NCI-H2107 (cell line): ENCODE measurements at regions not wholly inside any gene's neighbourhood (a gene's known extent, or its start where the extent isn't known, plus 50 kb on each side); places are given as distances from the start of the nearest gene placed in this dataset.
"Not testable (repeated sequence)": the region's sequence is repeated elsewhere in the genome, so short reads cannot be mapped to it uniquely, and the experiment has no call there.

Source experiments
- DNase-seq: peaks from one replicate; lab custom pipeline; 2025; lab: John Stamatoyannopoulos, UW

DNA sequence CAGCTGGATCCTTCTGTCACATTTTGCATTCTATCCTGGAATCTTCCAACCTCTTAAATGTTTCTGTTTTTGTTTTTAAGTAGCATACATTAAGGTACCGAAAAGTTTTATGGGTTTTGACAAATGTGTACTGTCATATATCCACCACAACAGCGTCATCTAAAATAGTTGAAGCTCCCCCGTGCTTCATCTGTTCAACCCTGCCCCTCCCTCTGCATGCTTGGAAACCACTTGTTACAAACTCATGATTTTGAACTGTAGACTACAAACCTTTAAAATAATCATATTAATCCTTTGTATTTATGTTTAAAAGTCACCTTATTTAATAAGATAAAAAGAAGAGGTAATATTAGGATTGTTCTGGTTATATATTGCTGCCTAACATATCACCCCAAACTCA, 182.8 kb upstream of the SMIM30 start:
- no peak for DNase-seq

DNA sequence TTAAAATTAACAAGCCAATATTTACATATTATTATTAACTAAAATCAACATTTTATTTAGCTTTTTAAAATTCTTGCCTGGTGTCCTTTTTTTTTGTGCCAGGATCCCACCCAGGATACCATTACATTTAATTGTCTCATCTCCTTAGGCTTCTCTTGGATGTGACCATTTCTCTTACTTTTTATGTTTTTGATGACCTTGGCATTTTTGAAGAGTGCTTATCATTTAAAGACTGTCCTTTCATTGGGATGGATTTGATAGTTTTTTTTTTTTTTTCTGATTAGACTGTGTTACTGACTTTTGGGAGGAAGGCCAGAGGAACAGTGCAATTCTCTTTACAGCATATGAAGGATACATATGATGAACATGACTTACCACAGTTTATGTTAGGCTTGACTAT, 181.4 kb upstream of the SMIM30 start:
- no peak for DNase-seq

DNA sequence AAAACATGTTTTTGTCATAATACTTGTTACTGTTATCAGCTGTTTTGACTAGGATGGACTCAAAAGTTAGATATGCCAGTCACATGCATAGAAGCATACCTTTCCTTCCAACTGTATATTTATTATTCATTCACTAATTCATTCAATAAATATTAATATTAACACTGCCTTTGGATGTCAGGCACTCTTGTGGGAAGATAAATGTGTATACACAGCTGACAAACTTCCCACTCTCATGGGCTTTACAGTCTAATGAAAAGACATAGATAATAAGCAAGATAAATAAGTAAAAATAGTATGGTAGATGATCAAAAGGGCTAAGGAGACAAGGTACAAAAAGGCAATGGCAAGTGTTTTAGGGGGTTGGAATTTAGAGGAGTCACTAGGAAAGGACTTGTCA, 180.1 kb upstream of the SMIM30 start:
- no peak for DNase-seq

DNA sequence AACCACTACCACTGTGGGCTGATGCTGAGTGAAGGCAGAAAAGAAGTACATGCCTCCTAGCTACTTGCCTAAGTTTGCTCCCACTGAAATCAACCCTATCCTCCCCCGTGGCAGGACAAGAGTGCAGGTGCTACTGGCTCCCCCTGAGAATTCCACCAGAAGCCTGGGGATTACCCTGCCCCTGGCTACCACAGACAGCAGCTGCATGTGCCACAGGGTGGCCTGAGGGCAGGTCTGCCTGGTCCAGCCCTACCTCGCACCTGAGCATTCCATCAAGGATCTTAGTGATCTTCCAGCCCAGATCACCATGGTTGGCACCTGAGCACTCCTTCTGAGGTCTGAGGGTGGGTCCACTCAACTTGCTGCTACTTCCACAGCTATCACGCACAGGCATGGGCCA, 176.4 kb upstream of the SMIM30 start:
- DNase-seq: no peak

DNA sequence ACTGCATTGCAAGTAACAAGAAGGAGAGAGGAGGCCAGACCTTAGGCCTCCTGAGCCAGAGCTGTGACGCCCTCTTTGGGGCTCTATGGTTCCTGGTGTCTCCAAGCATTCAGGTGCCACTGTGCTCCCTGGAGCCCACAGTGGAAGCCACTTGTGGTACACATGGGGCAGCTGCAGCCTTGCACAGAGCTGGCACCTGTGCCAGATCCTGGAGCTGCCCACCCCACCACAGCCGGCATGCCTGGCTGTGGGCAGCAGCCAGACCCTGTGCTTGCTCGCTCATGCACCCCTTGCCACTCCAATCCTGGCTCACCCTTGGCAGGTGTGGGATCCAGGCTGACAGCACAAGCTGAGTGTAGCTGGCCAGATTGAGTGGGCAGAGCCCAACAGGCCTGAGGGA, 173.8 kb upstream of the SMIM30 start:
- DNase-seq: no peak

DNA sequence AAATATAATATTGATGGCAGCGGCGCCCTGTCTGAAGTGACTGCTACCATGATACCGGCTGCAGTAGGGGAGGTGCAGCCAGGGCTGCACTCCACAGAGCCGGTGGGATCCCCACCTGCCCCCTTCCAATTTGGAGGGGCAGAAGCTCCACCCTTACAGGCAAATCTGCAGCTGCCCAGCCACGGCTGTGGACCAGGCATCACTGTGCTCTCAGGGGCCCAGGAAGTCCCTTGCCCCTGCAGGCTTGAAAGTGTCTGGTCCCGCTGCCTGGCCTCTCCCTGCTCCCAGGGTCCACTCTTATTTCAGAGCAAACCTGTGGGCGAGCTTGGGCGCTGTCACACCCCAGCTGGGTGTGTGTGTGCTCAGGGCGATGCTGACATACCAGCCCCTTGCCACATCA, 172.7 kb upstream of the SMIM30 start:
- no peak for DNase-seq

DNA sequence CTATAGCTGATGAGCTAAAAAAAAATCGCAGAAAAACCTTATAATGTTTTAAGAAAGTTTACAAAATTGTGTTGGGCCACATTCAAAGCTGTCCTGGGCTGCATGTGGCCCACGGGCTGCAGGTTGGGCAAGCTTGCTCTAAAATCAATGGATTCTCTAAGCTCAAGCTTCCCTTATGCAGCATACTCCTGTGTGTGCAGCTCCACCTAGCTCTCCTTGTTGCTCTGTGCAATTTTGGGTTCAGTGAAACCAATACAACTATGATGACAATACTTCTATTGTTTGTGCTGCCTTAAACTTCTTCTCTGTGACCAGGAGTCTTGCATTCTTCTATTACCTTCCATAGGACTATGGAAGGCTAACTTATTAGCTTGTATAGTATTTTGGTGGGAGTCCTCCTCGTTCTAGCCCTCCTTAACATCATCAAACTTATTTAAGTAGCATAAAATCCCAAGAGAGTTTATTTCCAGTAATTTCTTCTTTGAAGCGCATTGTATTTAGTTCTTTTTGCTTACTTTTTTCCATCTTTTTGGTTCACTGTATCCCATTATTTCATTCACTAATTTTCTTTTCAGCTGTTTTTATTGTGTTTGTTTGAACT, 170.9 kb upstream of the SMIM30 start:
- DNase-seq: no peak

DNA sequence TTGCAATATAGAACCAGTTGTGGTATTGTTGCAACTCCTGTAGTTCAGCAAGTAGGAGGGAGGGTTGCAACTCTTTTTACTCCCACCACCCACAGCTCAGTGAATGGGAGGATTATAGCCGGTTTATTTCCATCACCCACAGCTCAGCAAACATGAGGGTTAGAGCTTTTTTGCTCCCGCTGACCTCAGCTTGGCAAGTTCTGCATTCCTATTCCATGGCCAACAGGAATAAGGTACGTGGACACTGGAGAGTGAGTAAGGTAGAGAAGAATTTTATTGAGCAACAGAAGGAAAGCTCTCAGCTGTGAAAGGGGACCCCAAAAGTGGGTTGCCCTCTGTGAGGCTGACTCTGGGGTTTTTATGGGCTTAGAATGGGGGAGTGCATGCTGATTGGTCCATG, 167.1 kb upstream of the SMIM30 start:
- DNase-seq: no peak

DNA sequence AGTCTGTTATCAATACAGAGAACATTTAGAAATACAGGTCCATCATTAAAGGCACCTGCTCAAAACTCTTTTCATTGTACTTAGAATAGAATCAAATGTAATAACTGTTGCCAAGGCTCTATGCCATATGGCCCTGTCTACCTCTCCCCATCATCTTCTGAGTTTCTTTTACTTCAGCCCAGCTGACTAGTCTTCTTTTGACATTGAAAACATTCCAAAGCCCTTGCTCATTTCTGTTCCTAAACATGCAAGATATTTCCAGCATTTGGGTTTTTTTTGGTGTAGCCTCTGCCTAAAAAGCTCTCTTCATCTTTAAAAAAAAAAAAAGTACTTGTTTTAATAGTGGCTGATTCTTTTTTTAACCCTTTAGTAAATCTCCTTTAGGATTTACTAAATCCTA, 165.5 kb upstream of the SMIM30 start:
- no peak for DNase-seq

DNA sequence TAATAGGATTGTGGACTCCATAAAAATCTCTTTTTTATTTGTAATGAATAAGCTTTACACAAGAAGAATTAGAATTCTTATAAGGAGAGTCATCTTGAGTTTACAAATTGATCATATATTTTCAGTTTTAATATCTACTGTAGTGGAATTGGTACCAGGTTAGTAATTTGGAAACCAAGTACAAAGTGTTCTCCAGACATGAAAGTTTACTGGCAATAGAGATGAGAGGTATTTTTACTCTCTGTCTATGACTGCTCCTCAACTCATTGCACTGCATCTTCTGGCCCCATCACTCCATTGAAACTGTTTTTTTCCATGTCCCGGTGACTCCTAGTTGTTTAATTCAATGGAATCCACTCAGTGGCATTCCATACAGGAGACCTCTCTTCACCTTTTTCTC, 164.5 kb upstream of the SMIM30 start:
- no peak for DNase-seq

DNA sequence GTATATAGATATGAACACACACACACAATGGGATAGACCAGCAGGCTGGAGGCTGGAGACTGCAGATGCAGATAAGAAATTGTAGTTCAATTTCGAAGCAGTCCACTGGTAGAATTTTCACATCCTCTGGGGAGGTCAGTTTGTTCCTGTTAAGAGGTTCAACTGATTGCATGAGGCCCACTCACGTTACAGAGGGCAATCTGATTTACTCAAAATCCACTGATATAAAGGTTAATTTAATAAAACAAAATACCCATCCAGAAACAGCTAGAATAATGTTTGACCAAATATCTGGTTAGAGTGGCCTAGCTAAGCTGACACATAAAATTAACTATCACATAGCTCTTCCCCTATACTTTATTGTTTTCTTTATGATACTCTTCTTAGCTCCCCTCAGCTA, 162.9 kb upstream of the SMIM30 start:
- DNase-seq: no peak

DNA sequence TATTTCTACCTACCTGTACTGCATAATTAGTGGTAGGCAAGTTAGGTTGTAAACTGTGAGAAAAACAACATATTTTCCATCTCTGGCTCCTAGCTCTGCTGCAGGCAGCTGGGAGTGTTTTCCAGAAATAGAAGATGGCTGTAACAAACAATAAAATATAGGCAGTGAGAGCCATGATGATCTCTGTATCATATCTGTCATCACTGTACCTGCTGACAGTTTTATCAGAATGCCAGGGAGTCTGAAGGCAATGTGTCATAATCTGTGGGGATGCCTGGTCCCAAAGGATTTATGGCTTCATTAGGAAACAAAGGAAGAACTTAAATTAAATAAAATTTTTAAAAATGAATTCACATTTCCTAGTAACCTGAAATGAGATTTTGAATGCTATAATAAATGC, 160.9 kb upstream of the SMIM30 start:
- DNase-seq: no peak

DNA sequence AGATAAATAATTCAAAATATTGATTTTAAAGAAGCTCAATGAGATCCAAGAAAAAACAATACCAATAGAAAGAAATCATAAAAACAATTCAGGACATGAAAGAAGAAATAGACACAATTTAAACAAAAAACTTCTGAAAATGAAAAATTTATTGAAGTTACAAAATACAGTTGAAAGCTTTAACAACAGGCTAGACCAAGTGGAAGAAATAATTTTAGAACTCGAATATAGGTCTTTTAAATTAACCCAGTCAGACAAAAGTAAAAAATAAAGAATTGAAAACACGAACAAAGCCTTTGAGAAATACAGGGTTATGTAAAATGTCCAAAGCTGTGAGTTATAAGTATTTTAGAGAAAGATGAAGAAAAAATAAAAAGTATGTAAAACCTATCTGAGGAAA, 152.4 kb upstream of the SMIM30 start:
- no peak for DNase-seq

DNA sequence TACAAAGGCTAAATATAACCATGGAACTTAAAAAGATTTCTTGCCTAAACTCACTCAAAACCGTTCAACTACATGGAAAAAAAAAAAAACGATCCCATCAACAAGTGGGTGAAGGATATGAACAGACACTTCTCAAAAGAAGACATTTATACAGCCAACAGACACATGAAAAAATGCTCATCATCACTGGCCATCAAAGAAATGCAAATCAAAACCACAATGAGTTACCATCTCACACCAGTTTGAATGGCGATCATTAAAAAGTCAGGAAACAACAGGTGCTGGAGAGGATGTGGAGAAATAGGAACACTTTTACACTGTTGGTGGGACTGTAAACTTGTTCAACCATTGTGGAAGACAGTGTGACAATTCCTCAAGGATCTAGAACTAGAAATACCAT, 151.2 kb upstream of the SMIM30 start:
- DNase-seq: not testable (repeated sequence)

DNA sequence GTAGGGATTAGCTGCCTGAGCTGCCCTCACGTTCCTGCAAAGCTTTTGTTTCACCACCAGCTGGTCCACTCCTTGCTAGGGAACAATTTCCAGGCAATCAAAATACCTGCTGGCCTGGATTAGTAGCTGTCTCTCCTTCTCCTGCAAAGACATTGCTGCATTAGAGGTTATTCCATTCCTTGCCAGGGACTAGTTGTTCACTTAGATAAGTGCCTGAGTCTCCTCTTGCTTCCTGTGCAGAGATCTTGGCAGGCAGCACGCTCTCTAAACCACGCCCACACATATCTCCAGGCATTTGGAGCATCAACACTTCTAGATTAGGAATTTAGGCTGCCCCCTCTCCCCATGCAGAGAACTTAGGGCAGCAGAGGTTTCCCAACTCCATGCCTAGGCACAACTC, 150.4 kb upstream of the SMIM30 start:
- DNase-seq: no peak

DNA sequence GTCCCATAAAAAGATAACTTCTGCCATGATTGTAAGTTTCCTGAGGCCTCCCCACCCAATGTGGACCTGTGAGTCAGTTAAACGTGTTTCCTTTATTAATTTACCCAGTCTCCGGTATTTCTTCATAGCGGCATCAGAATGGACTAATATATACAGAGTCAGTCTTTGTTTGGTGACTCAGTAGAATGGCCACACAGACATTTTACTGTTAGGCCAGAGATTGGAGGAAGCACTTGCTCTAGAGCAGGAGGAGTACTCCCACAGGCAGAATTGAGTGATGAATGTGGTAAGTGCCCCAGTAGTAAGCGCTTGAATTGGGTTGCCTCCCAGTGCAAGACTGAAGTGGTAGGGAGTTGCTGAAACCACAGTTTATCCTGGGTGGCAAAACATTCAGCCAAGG, 149.5 kb upstream of the SMIM30 start:
- DNase-seq: no peak

DNA sequence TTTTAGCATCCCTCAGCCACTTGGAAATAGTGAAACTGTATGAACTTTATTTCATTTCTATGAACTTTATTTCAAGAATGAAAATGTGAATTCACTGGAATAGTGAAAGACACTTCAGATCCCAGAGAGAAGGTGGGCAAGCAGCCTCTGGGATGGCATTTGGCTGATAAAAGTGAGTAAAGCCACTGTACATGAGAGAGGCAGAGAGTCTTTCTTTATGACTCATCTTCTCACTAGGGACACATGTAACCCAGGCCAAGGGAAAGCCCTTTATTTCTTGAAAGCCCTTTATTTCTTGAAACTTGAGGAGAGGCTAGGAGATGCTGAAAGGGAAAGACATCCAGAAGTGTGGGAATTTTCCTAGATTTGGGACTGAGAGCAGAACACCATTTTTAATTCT, 148.9 kb upstream of the SMIM30 start:
- DNase-seq: no peak

DNA sequence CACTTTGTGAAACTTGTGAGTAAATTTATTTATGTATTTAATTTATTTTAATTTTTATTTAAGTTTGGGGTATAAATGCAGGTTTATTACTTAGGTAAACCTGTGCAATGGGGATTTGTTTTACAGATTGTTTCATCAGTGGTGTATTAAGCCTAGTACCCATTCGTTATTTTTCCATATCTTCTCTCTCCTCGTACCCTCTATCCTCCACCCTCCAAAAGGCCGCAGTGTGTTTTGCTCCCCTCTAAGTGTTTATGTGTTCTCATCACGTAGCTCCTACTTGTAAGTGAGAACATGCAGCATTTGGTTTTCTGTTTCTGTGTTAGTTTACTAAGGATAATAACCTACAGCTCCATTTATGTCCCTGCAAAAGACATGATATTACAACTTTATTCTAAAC, 145.4 kb upstream of the SMIM30 start:
- DNase-seq: no peak

DNA sequence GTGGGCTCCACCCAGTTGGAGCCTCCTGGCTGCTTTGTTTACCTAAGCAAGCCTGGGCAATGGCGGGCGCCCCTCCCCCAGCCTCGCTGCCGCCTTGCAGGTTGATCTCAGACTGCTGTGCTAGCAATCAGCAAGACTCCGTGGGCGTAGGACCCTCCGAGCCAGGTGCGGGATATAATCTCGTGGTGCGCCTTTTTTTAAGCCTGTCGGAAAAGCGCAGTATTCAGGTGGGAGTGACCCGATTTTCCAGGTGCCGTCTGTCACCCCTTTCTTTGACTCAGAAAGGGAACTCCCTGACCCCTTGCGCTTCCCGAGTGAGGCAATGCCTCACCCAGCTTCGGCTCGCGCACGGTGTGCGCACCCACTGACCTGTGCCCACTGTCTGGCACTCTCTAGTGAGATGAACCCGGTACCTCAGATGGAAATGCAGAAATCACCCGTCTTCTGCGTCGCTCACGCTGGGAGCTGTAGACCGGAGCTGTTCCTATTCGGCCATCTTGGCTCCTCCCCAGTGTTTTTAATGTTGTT, 144.9 kb upstream of the SMIM30 start:
- not testable (repeated sequence) for DNase-seq

DNA sequence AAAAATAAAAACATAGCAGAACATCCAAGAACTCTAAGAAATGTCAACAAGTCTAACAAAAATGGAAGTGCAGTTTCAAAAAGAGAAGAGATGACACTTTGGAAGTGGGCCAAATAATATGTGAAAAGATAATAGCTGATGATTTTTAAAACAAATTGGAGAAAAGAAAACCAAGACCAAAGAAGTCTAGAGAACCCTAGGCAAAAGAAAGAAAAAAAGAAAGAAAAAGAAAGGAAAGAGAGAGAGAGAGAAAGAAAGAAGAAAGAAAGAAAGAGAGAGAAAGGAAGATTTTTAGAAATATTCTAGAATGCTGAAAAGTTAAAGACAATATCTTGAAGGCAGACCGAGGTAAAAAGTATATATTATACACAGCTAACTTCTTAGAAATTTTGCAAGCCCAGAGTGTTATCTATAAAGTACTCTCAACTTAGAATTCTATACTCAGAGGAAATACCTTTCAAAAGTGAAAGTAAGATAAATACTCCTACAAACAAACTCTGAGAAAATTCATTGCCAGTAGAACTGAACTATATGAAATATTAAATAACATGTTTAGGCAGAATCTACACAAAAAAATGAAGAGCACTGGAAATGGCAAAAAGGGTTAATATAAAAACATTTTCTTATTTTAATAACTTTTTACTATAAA, 138.7 kb upstream of the SMIM30 start:
- DNase-seq: no peak

DNA sequence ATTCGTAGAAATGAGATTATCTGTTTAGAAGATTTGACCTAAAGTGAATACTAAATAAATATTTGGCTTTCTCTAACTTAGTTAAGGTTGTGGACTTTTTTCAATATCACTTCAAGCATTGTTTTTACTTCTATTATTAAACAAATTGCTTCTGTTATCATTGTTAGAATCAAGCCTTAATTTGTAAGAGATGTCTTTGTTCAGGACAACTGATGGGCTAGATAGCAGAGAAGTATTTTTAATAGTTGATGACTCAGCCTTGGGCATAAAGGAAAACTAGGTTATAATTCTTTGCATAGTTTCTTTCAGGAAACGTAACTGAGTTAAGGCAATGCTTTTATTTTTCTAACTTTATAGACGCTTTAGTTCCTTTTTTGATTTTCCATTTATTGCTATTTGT, 128.8 kb upstream of the SMIM30 start:
- DNase-seq: no peak

DNA sequence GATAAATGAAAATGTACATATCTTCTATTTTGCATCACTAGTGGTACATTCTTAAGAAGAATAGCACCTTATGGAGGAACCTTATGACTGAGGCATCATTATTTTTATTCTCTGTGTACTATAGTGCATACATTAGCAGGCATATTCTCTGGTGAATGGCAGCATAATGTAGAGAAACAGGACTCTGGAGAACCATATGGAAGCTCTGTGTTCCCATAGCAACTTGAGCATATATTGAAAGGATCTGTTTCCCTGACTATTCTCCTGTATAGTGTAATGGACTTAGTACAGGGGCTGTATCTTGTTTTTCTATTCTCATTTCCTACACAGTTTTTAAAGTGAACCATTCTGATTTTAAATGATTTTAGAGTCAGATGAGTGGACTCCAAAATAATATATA, 128.4 kb upstream of the SMIM30 start:
- DNase-seq: no peak

DNA sequence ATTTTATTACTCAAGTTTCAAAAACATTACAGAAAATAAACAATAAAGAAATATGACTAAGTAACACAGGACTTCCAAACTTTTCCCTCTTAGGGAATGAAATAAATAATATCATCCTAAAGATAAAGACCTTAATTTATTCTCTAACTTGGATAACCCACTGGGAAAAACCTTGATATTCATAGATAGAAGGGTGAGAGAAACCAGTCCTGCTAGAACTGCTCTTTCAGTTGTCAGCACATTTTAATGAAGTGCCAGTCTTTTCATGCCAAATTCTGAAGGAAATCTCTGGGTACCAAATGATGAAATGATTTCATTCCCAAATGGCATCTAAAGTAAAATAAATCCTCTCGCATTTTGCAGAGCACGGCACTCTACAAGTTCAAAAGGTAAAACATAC, 114.5 kb upstream of the SMIM30 start:
- no peak for DNase-seq

DNA sequence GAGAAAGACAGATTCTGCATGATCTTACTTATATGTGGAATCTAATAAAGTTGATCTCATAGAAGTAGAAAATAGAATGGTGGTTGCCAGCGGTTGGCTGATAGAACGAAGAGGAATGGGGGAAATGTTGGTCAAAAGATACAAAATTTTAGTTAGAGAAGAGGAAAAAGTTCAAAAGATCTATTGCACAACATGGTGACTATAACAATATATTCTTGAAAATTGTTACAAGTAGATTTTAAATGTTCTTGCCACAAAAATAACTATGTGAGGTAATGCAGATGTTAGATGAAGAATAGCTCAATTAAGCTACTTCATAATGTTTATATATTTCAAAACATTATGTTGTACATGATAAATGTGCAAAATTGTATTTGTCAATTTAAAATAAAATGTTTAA, 112.3 kb upstream of the SMIM30 start:
- no peak for DNase-seq
